Lung (tissue), 11 donors: ENCODE measurements at regions not wholly inside any gene's neighbourhood (a gene's known extent, or its start where the extent isn't known, plus 50 kb on each side); places are given as distances from the start of the nearest gene placed in this dataset.

Source experiments
- ATAC-seq: fragments of 200-7000 bp; cut with Tn5 transposase; one replicate; pipeline ENCODE4 v1.9.1; 2020; ENCODE audit warnings: moderate number of reproducible peaks; ENCODE audit not compliant: insufficient read depth, low FRiP score
- DNase-seq, 3 donors: peaks; one replicate each; pipeline ENCODE4 v3.0.0-alpha.2; 2013 to 2017
- H3K27ac ChIP-seq, 2 donors: one replicate each; pipeline ENCODE4 v1.5.1; 2013; ENCODE audit warnings: mild to moderate bottlenecking in 2 of 2, moderate library complexity in 2 of 2, control low read depth in 1 of 2, inconsistent platforms in 1 of 2, low read depth in 1 of 2, low read length in 1 of 2
- H3K27me3 ChIP-seq, 3 donors: one replicate each; pipeline ENCODE4 v1.5.1; 2013; ENCODE audit warnings: low read length in 2 of 3; ENCODE audit not compliant: control insufficient read depth in 3 of 3, insufficient read depth in 3 of 3
- H3K36me3 ChIP-seq, 4 donors: one replicate each; pipeline ENCODE4 v1.5.1; 2013; ENCODE audit warnings: low read length in 4 of 4, mild to moderate bottlenecking in 1 of 4, moderate library complexity in 1 of 4; ENCODE audit not compliant: control insufficient read depth in 4 of 4, insufficient read depth in 4 of 4
- H3K4me1 ChIP-seq, 5 donors: one replicate each; pipeline ENCODE4 v1.5.1; 2013; ENCODE audit warnings: low read length in 5 of 5, mild to moderate bottlenecking in 2 of 5, moderate library complexity in 1 of 5; ENCODE audit not compliant: control insufficient read depth in 5 of 5, insufficient read depth in 5 of 5
- H3K4me3 ChIP-seq: one replicate; pipeline ENCODE4 v1.5.1; 2013; ENCODE audit warnings: mild to moderate bottlenecking, control low read depth, moderate library complexity
- H3K9ac ChIP-seq, 2 donors: one replicate each; pipeline ENCODE4 v1.5.1; 2013; ENCODE audit warnings: low read length in 2 of 2, control low read depth in 1 of 2; ENCODE audit not compliant: insufficient read depth in 1 of 2
- H3K9me3 ChIP-seq, 4 donors: one replicate each; pipeline ENCODE4 v1.5.1; 2013; ENCODE audit warnings: low read length in 3 of 4, mild to moderate bottlenecking in 1 of 4, moderate library complexity in 1 of 4; ENCODE audit not compliant: control insufficient read depth in 4 of 4, insufficient read depth in 3 of 4
- CTCF ChIP-seq: IDR thresholded peaks from 2 replicates; pipeline ENCODE4 v1.5.1; 2012; ENCODE audit warnings: mild to moderate bottlenecking; ENCODE audit errors: control extremely low read depth, extremely low read depth
- WGBS, 2 donors: extraction: QIAGEN DNeasy Blood & Tissue Kit; methylation state at CpG; one replicate each; pipeline ENCODE4 v1.1.7; 2013; 5-methylcytosine and 5-hydroxymethylcytosine counted together
- donor health status: control.
- donor health status: control.
- donor health status: Bipolar disorder and iron deficiency.
- donor health status: healthy.
- donor health status: DM: yes; HTN: yes; CAD: no.

GRCh38 chr2:2787301-2787907, 456.3 kb upstream of the MYT1L start:
- Histone ChIP-seq H3K4me3 (no peak overlapping the region), H3K36me3 (no peaks in the 10 kb centered on the region), H3K9me3 (no peaks in the 10 kb centered on the region), H3K4me1 (no peaks in the 10 kb centered on the region), H3K9ac (no peak overlapping the region), H3K27ac (no peak overlapping the region), H3K27me3 (peaks cover 0 to 3% (median 0%) of the 10 kb centered on the region in 3 donors)
- ATAC-seq: no peak
- TF ChIP-seq CTCF: no peak
- WGBS, 2 donors: 69 to 83% methylated on average over 19 of the region's 19 CpGs
- DNase-seq: peak in 1 of 3 donors; percentile 9

DNA sequence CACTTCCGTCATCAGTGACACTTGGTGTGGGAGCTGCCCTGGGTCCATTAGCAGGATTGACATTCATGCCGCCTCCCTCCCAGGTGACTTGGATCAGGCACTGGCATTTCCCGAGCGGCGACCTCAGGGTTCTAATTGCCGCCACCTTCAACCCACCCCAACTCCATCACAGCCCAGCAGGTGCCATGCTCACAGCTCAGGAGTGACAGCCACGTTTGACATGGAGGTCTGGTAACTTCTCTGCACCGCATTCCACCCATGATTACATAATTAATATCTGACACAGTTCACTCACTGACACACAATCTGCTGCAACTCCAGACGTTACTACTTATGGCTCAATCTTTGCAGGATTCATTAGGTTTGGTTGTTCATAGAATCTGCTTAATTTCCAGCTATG, 450.9 kb upstream of the MYT1L start:
- no peak overlapping the region for H3K9ac ChIP-seq
- H3K4me3 ChIP-seq: no peak overlapping the region
- H3K27me3 ChIP-seq: peaks cover 0 to 3% (median 0%) of the 10 kb centered on the region in 3 donors
- no peaks in the 10 kb centered on the region for H3K4me1 ChIP-seq
- H3K36me3 ChIP-seq: no peaks in the 10 kb centered on the region
- no peak for DNase-seq
- 78 to 84% methylated on average over 9 of the region's 9 CpGs for WGBS, 2 donors
- TF ChIP-seq CTCF: no peak
- H3K27ac ChIP-seq: no peak overlapping the region
- H3K9me3 ChIP-seq: peaks cover 0 to 11% (median 2%) of the 10 kb centered on the region in 4 donors
- no peak for ATAC-seq

- no peaks in the 10 kb centered on the region for H3K36me3 ChIP-seq
- H3K9ac ChIP-seq: no peak overlapping the region
- no peak for TF ChIP-seq CTCF
- no peaks in the 10 kb centered on the region for H3K4me1 ChIP-seq
- WGBS, 2 donors: 59 to 60% methylated on average over 3 of the region's 3 CpGs
- ATAC-seq (no peak), DNase-seq (no peak)
- peaks cover 0 to 3% (median 0%) of the 10 kb centered on the region in 3 donors for H3K27me3 ChIP-seq
- no peak overlapping the region for H3K4me3 ChIP-seq
- peaks cover 0 to 17% (median 2%) of the 10 kb centered on the region in 4 donors for H3K9me3 ChIP-seq
- no peak overlapping the region for H3K27ac ChIP-seq
Observed at GRCh38 chr2:2779727-2780126, 448.7 kb upstream of the MYT1L start.

DNA sequence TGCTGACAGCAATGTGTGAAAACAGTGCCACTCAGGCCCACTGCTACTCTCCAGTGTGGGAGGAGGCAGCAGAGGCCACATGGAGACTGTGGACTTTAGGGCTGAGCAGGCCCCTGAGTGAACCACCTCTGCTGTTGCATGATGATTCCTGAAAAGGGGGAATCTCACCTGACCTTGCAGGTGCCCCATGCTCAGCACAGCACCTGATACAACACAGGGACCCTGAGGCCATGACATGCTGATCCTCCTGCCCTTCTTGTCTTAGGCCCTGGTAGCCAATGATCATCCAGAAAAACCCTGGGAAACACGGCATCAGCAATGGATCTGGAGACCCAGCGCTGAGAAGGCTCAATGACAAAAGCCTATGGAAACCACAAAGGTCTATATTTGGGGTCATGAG, 446.8 kb upstream of the MYT1L start:
- no peak for ATAC-seq
- H3K4me3 ChIP-seq: no peak overlapping the region
- H3K9me3 ChIP-seq: peaks cover 0 to 17% (median 2%) of the 10 kb centered on the region in 4 donors
- no peak overlapping the region for H3K27ac ChIP-seq
- no peak overlapping the region for H3K9ac ChIP-seq
- TF ChIP-seq CTCF: no peak
- no peaks in the 10 kb centered on the region for H3K36me3 ChIP-seq
- no peaks in the 10 kb centered on the region for H3K4me1 ChIP-seq
- 90 to 93% methylated on average over 2 of the region's 2 CpGs for WGBS, 2 donors
- DNase-seq: no peak
- peaks cover 0 to 1% (median 0%) of the 10 kb centered on the region in 3 donors for H3K27me3 ChIP-seq
